Glomerular visceral epithelial cell (primary cell): ENCODE measurements at regions not wholly inside any gene's neighbourhood (a gene's known extent, or its start where the extent isn't known, plus 50 kb on each side); places are given as distances from the start of the nearest gene placed in this dataset.

Source experiments
- DNase-seq: peaks from one replicate; pipeline ENCODE4 v3.0.0-alpha.2; 2016; ENCODE audit errors: extremely low spot score

GRCh38 chr12:63090716-63091115, 60.3 kb downstream of the AVPR1A start:
- DNase-seq = no peak

GRCh38 chr12:63086149-63086915, 64.7 kb downstream of the AVPR1A start:
- DNase-seq = no peak

DNA sequence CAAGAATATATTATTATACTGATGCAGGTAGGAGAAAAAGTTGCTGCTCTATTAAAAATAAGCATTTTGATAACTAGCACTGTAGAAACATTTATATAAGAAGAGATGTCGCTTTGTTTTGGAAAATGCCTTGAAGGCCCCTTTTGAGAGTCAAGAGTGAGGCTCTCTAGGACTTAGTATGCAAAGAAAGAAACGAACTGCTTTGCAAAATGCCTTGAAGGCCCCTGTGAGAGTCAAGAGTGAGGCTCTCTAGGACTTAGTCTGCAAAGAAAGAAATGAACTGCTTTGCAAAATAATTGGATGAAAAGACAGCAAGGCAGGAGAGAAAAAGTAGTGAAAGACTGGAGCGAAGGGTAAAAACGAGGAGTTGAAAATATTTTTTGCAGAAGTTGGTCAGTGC, 65.9 kb downstream of the AVPR1A start:
- no peak for DNase-seq

- no peak for DNase-seq
Observed at GRCh38 chr12:63084501-63084900, 66.5 kb downstream of the AVPR1A start.

DNA sequence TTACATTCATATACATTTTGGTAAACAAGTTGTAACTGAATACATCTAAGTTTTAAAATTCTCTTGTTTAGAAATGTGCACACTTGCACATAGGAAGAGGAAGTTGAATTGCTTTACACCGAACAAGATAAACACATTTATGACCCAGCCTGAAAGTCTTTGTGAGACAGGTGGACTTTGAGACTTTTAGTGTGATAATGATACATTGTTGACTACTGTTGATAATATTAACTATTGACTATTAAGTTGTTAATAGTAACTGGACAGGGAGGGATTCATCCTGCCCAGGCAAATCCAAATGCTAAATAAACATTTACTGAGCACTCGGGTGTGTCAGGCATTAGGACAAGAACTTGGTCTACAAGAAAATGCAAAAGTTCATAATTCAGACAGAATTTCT, 68.0 kb downstream of the AVPR1A start:
- no peak for DNase-seq

DNA sequence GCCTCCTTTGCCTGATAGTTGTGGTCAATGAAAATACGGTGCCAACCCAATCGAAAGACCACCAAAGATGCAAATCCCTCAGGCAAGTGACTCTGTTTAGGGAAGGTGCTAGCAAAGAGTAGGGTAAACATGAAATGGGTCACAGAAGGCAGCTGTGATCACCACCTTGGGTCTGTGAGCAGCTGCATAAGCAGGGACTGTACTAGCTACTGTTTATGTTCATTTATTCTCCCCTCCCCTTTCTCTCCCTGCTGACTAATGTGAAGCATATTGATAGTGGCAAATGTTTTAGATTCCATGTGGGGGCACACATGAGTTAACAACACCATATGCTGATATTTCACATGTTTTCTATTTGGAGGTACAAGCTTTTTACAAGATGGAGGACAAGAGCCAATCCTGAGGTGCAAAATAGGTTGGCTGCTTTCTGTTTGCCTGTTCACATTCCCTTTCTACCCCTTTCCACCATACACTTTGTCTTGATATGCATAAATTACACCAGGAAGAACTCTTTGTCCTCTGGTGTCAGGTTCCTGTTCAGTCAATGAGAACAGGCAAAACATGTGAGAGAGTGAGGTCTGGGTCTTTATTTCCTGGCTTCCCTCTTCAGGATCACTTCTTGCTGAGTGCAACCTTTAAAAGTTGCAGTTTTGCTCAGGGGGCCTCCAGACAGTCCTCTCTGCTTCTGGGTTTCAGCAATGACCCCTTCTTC, 71.1 kb downstream of the AVPR1A start:
- DNase-seq = peak; percentile 17

- peak; percentile 60 for DNase-seq
Observed at GRCh38 chr12:63078906-63079305, 72.1 kb downstream of the AVPR1A start.

DNA sequence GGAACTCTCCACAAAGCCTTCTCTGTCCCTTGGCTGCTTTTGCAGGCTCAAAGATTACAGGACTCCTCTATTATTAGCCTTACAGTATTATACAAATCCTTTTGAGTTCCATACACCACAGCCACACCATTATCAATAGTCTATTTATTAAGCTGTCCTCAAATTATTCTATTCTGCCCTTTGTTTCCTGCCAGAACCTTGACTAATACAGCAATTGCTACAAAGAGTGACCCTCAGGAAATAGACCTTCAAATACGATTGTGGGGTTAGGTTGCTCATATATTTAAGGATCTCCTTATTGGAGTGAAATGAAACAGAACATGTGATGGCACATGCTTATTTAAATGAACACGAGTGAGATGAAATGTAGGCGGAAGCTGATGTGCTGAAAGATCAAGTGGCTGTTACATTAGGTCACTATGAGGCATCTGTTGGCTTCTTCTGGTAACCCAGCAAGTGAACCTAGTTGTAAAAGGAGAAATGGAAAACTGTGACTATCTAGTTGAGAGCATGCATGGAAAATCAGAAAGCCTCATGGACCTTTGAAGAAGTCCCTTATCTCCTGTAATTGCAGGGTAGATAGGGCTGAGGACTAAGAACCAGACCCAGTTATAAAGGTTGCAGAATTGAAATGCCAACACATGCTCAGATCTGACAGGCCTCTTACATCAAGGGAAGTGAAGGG, 75.5 kb downstream of the AVPR1A start:
- no peak for DNase-seq

DNA sequence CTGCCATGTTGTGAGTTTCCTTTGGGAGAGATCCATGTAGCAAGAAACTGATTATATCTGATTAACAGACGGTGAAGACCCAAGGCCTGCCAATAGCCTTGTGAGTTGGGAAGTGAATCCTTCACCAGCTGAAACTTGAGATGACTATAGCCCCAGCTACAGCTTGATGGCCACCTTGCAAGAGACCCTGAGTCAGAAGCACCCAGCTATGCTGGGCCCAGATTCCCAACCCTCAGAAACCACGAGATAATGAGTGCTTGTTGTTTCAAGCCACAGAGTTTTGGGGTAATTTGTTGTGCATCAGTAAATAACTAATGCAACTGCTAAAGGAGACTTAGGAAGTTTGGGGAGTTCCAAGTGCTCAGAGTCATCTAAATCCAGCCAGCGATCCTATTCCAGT, 80.3 kb downstream of the AVPR1A start:
- peak; percentile 12 for DNase-seq

DNA sequence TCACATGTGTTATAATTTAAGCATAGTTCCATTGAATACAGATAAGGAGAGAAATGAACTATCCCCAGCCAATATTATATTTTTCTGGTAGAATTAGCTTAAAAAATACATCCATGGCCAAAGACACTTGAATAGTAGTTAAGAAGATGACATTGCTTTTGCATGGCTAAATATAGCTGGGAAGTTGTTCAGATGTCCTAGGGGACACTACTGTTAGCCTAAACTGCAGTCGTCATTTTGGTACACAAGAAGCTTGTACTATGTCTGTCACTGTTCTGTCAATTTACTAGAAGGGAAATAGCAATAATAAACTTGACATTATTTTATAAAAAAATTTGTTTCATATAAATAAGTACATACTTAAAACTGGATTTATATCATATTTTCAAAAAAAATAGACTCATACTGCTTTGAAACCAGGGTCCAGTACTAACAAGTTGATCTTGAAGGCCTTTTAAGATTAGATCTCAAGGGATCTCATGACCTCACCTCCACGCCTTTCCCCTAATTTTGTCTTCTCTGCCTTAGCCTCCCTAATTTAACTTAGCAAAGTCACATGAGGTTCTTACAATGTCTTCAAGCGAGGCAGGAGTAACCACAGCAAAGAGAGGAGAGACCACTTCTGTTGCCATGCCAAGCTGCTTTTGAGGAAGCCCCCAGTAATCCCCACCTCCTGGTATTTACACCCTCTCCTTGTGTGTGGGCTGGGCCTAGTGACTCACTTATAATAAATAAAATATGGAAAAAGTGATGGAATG, 81.0 kb downstream of the AVPR1A start:
- DNase-seq = no peak

DNA sequence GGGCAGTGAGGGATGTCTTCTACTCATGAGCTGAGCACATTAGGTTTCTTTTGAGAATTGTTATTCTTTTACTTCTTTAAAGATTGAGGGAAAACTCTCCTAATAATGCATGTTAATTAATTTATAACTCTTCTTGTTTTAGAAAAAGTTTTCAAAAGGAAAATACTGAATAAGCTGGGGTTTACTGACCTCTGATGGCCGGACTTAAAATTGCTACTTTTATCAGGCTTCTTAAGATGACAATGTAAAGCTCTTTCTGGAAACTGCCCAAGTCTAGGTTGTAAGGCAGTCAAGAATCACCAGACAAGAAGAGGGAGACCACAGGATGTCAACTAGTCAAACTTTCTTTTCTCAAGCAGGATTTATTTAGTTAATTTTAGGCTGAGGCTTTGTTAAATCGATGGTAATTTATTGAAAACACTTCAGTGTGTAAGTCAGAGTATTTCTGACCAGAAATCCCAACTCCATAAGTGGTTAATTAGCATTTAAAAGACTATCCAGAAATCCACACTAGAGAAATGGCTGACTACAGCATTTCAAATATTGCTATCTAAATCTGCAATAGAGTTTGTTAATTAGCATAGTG, 82.1 kb downstream of the AVPR1A start:
- peak; percentile 77 for DNase-seq

- no peak for DNase-seq
Observed at GRCh38 chr12:63066782-63067181, 84.2 kb downstream of the AVPR1A start.

GRCh38 chr12:63066136-63066535, 84.9 kb downstream of the AVPR1A start:
- DNase-seq = no peak

GRCh38 chr12:63064080-63064479, 86.9 kb downstream of the AVPR1A start:
- DNase-seq = peak; percentile 24

DNA sequence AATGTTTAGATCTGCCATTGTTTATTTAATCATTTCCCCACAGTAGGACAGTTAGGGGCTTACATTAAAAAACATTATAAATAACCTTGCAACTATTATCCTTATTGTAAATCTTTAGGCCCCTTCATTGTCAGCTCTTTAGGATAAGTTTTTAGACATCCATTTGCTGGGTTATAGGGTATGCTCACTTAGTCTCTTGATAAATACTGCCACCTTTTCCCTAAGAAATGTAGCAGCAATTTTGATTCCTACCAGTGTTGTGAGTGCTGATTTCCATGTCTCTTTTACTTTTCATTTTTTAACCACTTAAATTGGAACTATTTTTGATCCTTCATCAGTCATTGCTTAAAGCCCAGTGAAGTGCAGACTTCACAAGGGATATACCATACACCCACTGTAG, 94.4 kb downstream of the AVPR1A start:
- DNase-seq = no peak

DNA sequence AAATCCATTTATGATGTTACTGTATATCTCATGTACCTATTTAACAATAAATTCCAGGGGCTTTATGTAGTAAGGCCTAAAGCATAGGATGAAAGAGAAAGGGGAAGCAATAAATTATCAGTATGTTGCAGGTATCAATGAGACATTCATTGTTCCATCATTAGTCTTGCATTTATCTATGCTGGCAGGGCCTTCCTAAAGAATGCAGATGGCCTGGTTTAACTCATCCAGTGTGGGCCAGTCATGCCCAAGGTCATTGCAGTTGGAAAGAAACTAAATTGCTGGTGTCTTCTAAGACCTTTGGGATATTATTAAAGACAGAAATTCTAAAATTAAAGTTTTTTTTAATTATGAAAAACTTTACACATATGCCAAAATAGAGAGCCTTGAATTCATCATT, 98.3 kb downstream of the AVPR1A start:
- DNase-seq = no peak

DNA sequence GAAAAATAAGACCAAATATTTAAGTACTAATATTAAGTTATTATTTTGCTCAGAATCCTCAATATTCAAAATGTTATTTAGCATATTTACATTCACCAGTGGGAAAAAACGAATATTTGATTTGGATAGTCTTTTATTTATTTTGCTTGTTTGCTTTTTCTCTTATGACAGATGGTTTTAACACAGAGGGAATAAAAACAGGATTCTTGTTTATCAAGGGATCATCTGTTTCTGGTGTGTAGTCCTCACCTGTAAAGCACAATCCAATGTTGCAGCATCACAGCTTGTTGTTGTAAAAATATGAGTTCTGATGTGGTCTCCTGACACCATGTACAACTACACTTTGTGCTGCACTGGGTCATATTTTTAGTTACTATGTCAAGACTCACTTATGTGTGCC, 103.9 kb downstream of the AVPR1A start:
- no peak for DNase-seq

DNA sequence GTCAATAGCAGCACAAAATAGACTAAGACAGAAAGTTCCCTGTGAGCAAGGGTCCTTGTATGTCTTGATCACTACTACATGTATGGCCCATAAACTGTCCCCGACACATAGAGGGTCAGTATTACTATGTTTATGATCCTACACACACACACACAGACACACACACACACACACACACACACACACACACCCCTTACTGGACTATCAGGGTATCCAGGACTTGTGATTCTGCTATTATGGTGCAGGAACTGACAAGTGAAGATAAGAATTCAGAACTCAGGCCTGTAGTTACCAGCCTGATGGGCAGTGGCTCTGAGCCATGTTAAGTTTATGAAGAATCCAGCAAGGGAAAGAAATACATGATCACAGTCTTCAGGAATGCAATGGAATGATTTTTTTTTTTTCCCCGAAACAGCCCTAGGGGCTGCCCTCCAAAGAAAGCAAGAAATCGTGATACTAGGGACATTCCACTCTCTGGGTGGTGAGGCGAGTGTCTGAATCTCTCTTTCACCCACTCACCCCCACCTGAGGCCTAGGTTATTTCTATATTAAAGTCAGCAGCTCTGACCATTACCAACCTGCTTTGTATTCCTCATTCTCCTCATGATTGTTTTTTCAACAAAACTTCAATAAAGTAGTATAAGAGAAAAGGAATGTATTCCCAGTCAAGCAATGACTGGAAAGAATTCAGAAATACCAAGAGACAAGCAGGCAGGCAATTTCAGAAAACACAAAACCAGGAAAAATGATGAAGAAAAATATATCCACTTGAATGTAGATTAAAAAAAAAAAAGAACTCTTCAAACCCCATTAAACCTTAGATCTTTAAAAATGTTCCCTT, 105.8 kb downstream of the AVPR1A start:
- DNase-seq = peak; percentile 94

DNA sequence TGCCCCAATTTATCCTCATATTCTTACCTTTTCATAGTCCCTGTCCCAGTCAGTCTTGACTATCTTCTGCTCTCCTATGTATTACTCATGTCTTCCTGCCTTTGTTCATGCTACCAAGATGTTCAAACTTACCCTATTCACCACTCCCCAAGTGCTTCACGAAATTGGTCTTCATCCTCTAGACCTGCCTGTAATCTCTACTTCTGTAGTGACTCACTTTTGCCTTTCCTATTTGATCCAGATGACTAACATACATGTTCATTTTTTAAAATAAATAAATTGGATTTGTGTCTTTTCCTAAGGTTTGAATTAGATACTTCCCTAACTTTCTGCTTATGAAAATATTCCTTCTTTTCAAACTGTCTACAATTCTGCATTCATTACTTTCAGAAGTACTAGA, 107.7 kb upstream of the PPM1H start:
- DNase-seq = no peak

DNA sequence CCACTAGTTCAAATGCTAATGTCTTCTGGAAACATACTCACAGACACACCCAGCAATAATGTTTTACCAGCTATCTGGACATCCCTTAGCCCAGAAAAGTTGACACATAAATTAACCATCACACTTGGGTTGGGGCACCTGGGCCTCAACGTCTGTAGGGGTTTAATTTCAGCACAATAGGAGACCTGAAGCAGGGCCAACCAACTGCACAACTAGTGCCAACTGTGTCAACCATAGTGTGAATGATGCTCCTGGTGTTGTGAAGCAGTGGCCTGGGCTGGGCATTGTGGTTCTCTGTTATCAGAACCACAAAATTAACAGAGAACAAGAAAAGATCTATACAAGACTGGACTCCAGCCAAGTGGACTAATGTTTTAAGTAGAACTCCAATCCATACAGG, 106.7 kb upstream of the PPM1H start:
- no peak for DNase-seq
